SK-N-SH (cell line): ENCODE measurements at regions not wholly inside any gene's neighbourhood (a gene's known extent, or its start where the extent isn't known, plus 50 kb on each side); places are given as distances from the start of the nearest gene placed in this dataset.

Experiments
- CTCF ChIA-PET: fragments of 300-600, 350-600 bp; formaldehyde crosslinking; extraction: SDS; loops from one replicate; lab custom pipeline; 2021; lab: Yijun Ruan, JAX
- POLR2A ChIA-PET: fragments of 350-600 bp; sonication (Branson Sonifier 250); formaldehyde crosslinking; extraction: SDS; loops from one replicate; lab custom pipeline; 2020; ENCODE audit warnings: antibody characterized with exemption, inconsistent platforms; lab: Yijun Ruan, JAX
- DNase-seq: peaks from one replicate; pipeline ENCODE4 v3.0.0; 2012
- H2AFZ ChIP-seq: fragments of 200-600 bp; sonication (generic); 2 replicates; pipeline ENCODE4 v1.8.1; 2016; ENCODE audit warnings: antibody characterized with exemption, mild to moderate bottlenecking, low read depth
- H3F3A ChIP-seq: fragments of 200-600 bp; sonication (generic); replicated peaks from 2 replicates; pipeline ENCODE3; 2016; ENCODE audit warnings: antibody characterized with exemption, mild to moderate bottlenecking; ENCODE audit not compliant: insufficient read depth
- H3K27ac ChIP-seq, 2 experiments: fragments of 200-500 bp in 1 of 2; fragments of 200-600 bp in 1 of 2; sonication (Bioruptor generic) in 1 of 2; sonication (generic), shearing (Covaris generic) in 1 of 2; 2 replicates each; pipeline versions ENCODE4 v1.5.1 to v1.6.1; 2014 to 2016; ENCODE audit warnings: low read depth in 2 of 2, inconsistent platforms in 1 of 2, low read length in 1 of 2, mild to moderate bottlenecking in 1 of 2, mixed read lengths in 1 of 2
- H3K27me3 ChIP-seq: fragments of 200-600 bp; sonication (generic), shearing (Covaris generic); 2 replicates; pipeline ENCODE4 v1.6.1; 2016; ENCODE audit warnings: mixed run types; ENCODE audit not compliant: insufficient read depth
- H3K36me3 ChIP-seq, 2 experiments: fragments of 200-500 bp in 1 of 2; fragments of 200-600 bp in 1 of 2; sonication (Bioruptor generic) in 1 of 2; sonication (generic) in 1 of 2; replicated peaks in 1 of 2; 2 replicates each; pipeline versions ENCODE3 to v1.5.1; 2014 to 2016; ENCODE audit warnings: low read length in 1 of 2, mild to moderate bottlenecking in 1 of 2; ENCODE audit not compliant: insufficient read depth in 2 of 2, control insufficient read depth in 1 of 2
- H3K4me1 ChIP-seq, 2 experiments: fragments of 200-500 bp in 1 of 2; fragments of 200-600 bp in 1 of 2; sonication (Bioruptor generic) in 1 of 2; sonication (generic), shearing (Covaris generic) in 1 of 2; 2 replicates each; pipeline versions ENCODE4 v1.5.1 to v1.6.1; 2014 to 2016; ENCODE audit warnings: low read depth in 1 of 2, low read length in 1 of 2, mixed run types in 1 of 2; ENCODE audit not compliant: insufficient read depth in 2 of 2, control insufficient read depth in 1 of 2
- H3K4me2 ChIP-seq: fragments of 200-600 bp; sonication (generic), shearing (Covaris generic); 2 replicates; pipeline ENCODE4 v1.6.1; 2017; ENCODE audit warnings: mixed run types
- H3K4me3 ChIP-seq, 2 experiments: fragments of 200-500 bp in 1 of 2; fragments of 200-600 bp in 1 of 2; sonication (Bioruptor generic) in 1 of 2; sonication (generic), shearing (Covaris generic) in 1 of 2; 2 replicates each; pipeline versions ENCODE4 v1.5.1 to v1.8.1; 2014 to 2016; ENCODE audit warnings: low read depth in 2 of 2, inconsistent platforms in 1 of 2, low read length in 1 of 2, mild to moderate bottlenecking in 1 of 2, mixed read lengths in 1 of 2, moderate library complexity in 1 of 2
- H3K79me2 ChIP-seq: fragments of 200-600 bp; sonication (generic); 2 replicates; pipeline ENCODE4 v1.8.1; 2017; ENCODE audit warnings: mild to moderate bottlenecking; ENCODE audit not compliant: insufficient read depth
- H3K9ac ChIP-seq: fragments of 200-600 bp; sonication (generic); 2 replicates; pipeline ENCODE4 v1.6.1; 2017; ENCODE audit warnings: mixed run types
- H3K9me2 ChIP-seq: fragments of 200-600 bp; sonication (generic); 2 replicates; pipeline ENCODE4 v1.6.1; 2017; ENCODE audit warnings: mixed run types
- H3K9me3 ChIP-seq: fragments of 200-600 bp; sonication (generic); 2 replicates; pipeline ENCODE4 v1.6.1; 2017; ENCODE audit warnings: mixed run types, mild to moderate bottlenecking, moderate library complexity
- H4K20me1 ChIP-seq: fragments of 200-600 bp; sonication (generic); 2 replicates; pipeline ENCODE4 v1.6.1; 2017; ENCODE audit warnings: mild to moderate bottlenecking, mixed run types; ENCODE audit not compliant: insufficient read depth
- CTCF ChIP-seq: fragments of 200-600 bp; sonication (generic); IDR thresholded peaks from 2 replicates; pipeline ENCODE4 v1.6.1; 2017; ENCODE audit warnings: antibody characterized with exemption, mild to moderate bottlenecking, moderate library complexity
- ELF1 ChIP-seq: IDR thresholded peaks from 2 replicates; pipeline ENCODE4 v1.4.0; 2012
- EP300 ChIP-seq, 2 experiments: IDR thresholded peaks; 2 replicates each; pipeline versions ENCODE4 v1.4.0 to v1.6.1; 2012; ENCODE audit warnings: borderline replicate concordance in 1 of 2, low read depth in 1 of 2, low read length in 1 of 2
- FOXJ3 ChIP-seq: sonication (generic); formaldehyde crosslinking; IDR thresholded peaks from 2 replicates; pipeline ENCODE4 v1.5.1; 2020; ENCODE audit warnings: mild to moderate bottlenecking, missing genetic modification reagents
- MEF2A ChIP-seq: IDR thresholded peaks from 2 replicates; pipeline ENCODE4 v1.4.0; 2012; ENCODE audit warnings: low read depth, borderline replicate concordance
- NRF1 ChIP-seq: IDR thresholded peaks from 2 replicates; pipeline ENCODE4 v1.6.1; 2012; ENCODE audit warnings: low read depth, mild to moderate bottlenecking, low read length
- RXRA ChIP-seq: IDR thresholded peaks from 2 replicates; pipeline ENCODE4 v1.4.0; 2012; ENCODE audit warnings: low read depth, mild to moderate bottlenecking, borderline replicate concordance
- TCF12 ChIP-seq: IDR thresholded peaks from 2 replicates; pipeline ENCODE4 v1.4.0; 2012
- YY1 ChIP-seq: IDR thresholded peaks from 2 replicates; pipeline ENCODE4 v1.4.0; 2012; ENCODE audit warnings: low read depth, mild to moderate bottlenecking
- WGBS: methylation state at CpG from one replicate; pipeline ENCODE4 v1.1.6; 2017; ENCODE audit warnings: low lambda C conversion rate; 5-methylcytosine and 5-hydroxymethylcytosine counted together
- TF ChIP-seq, protein P1 (sequence below): IDR thresholded peaks from 2 replicates; pipeline ENCODE4 v1.4.0; 2012; ENCODE audit warnings: low read depth, borderline replicate concordance

DNA sequence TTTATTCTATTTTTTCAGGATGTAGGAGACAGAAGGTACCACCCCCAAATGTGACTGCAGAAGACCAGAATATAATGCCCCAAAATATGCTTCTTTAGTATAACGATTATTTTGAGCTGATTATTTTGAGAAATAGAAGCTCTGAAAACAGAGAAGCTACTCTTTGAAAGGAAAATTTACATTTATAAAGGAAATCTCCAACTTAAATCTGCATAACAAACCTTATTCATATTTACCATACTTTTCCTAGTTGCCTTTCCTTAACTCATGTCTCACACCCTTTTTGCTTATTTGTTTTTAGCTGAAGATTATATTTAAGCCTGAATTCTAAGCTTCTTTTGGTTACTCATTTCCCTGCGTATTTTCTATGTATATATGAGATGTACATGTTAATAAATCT lies 127.1 kb upstream of the THSD7A start:
- 24% methylated on average over 2 of the region's 2 CpGs for WGBS
- POLR2A ChIA-PET: no interaction called here
- TF ChIP-seq ELF1: no peak
- no peak for TF ChIP-seq EP300 (IDR thresholded peaks at IDR 0.05; ENCODE audit: borderline replicate concordance in 1 of 2, low read depth in 1 of 2, low read length in 1 of 2)
- TF ChIP-seq YY1: no peak
- TF ChIP-seq RXRA: no peak
- TF ChIP-seq FOXJ3 (CRISPR knock-in tag): no peak
- TF ChIP-seq CTCF: no peak
- no peak for TF ChIP-seq MEF2A

GRCh38 chr7:11960621-11961020 lies 128.6 kb upstream of the THSD7A start:
- Histone ChIP-seq H3K4me1 (peaks cover 0 to 4% of the 10 kb centered on the region in 2 experiments; a peak in 2 of 4 replicates), H3K4me3 (no peak overlapping the region), H3F3A (no peaks in the 10 kb centered on the region), H3K9ac (no peak overlapping the region), H4K20me1 (no peaks in the 10 kb centered on the region), H3K9me2 (0 out of 2 replicates have a peak, but pooled peaks cover 3% of the 10 kb centered on the region), H3K4me2 (no peak overlapping the region), H2AFZ (no peak overlapping the region), H3K79me2 (no peaks in the 10 kb centered on the region), H3K27ac (no peak overlapping the region), H3K27me3 (no peaks in the 10 kb centered on the region), H3K36me3 (no peaks in the 10 kb centered on the region), H3K9me3 (no peaks in the 10 kb centered on the region)
- ChIA-PET CTCF (interaction anchor here (1.8 kb wide), 1 partner anchor 14 kb away, joined by 4 read pairs; no protein-coding TSS in a partner anchor), POLR2A (no interaction called here)
- DNase-seq: no peak
- no peak for TF ChIP-seq ELF1
- TF ChIP-seq EP300 (IDR thresholded peaks at IDR 0.05; ENCODE audit: borderline replicate concordance in 1 of 2, low read depth in 1 of 2, low read length in 1 of 2): no peak
- no peak for TF ChIP-seq NRF1
- TF ChIP-seq TCF12: no peak
- TF ChIP-seq, protein P1, sequence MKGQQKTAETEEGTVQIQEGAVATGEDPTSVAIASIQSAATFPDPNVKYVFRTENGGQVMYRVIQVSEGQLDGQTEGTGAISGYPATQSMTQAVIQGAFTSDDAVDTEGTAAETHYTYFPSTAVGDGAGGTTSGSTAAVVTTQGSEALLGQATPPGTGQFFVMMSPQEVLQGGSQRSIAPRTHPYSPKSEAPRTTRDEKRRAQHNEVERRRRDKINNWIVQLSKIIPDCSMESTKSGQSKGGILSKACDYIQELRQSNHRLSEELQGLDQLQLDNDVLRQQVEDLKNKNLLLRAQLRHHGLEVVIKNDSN: no peak

More for the DNA sequence above, 127.1 kb upstream of the THSD7A start:
- H3K9me2 ChIP-seq: 0 out of 2 replicates have a peak, but pooled peaks cover 3% of the 10 kb centered on the region
- H3K9ac ChIP-seq: no peak overlapping the region
- H3K27me3 ChIP-seq: no peaks in the 10 kb centered on the region
- CTCF ChIA-PET: interaction anchor here (0.6 to 1.4 kb wide), 2 partner anchors 71 to 363 kb away, joined by 3 read pairs; no protein-coding TSS in a partner anchor
- no peak overlapping the region for H3K4me3 ChIP-seq
- no peaks in the 10 kb centered on the region for H4K20me1 ChIP-seq
- H2AFZ ChIP-seq: no peak overlapping the region
- no peaks in the 10 kb centered on the region for H3F3A ChIP-seq
- no peaks in the 10 kb centered on the region for H3K79me2 ChIP-seq
- H3K27ac ChIP-seq: no peak overlapping the region
- H3K9me3 ChIP-seq: no peaks in the 10 kb centered on the region
- H3K4me2 ChIP-seq: no peak overlapping the region
- DNase-seq: no peak
- H3K4me1 ChIP-seq: peaks cover 0 to 4% of the 10 kb centered on the region in 2 experiments; a peak in 2 of 4 replicates
- H3K36me3 ChIP-seq: no peaks in the 10 kb centered on the region
